ENCODE measurements at regions not wholly inside any gene's neighbourhood (a gene's known extent, or its start where the extent isn't known, plus 50 kb on each side); places are given as distances from the start of the nearest gene placed in this dataset.

- no peak for TF ChIP-seq CTCF (IDR thresholded peaks at IDR 0.05)
- no peak for TF ChIP-seq POLR2A (IDR thresholded peaks at IDR 0.05)
- TF ChIP-seq EP300 (IDR thresholded peaks at IDR 0.05), result no peak
Measured at GRCh38 chr2:149814049-149814448, 226.5 kb upstream of the MMADHC start.
